IMR-90 (cell line): ENCODE measurements at regions not wholly inside any gene's neighbourhood (a gene's known extent, or its start where the extent isn't known, plus 50 kb on each side); places are given as distances from the start of the nearest gene placed in this dataset.

ENCODE experiments used
- ATAC-seq: fragments of 200-7000 bp; cut with Tn5 transposase; 2 replicates; pipeline ENCODE4 v1.9.1; 2020; ENCODE audit warnings: low read depth, mild to moderate bottlenecking, moderate library complexity
- BruUV-seq: library from RNA; stranded (reverse); fragments of 400-500 nt; replicated peaks from 2 replicates; lab custom pipeline; 2021; lab: Mats Ljungman, UMichigan
- CTCF ChIA-PET: fragments of 300-600 bp; formaldehyde crosslinking; extraction: SDS; loops from one replicate; lab custom pipeline; 2021; ENCODE audit warnings: antibody characterized with exemption; lab: Yijun Ruan, JAX
- POLR2A ChIA-PET: fragments of 300-600 bp; sonication (Branson Sonifier 250); formaldehyde crosslinking; loops from one replicate; lab custom pipeline; 2022; ENCODE audit warnings: antibody characterized with exemption; ENCODE audit not compliant: unreplicated experiment; lab: Charles Lee
- DNase-seq: peaks from one replicate; pipeline ENCODE4 v3.0.0; 2013
- H2AFZ ChIP-seq: replicated peaks from 2 replicates; pipeline ENCODE3; 2013; ENCODE audit warnings: low read length, mild to moderate bottlenecking; ENCODE audit not compliant: poor library complexity
- H2AK5ac ChIP-seq: 2 replicates; pipeline ENCODE4 v1.6.1; 2013; ENCODE audit warnings: low read depth, low read length, inconsistent platforms
- H2AK9ac ChIP-seq: replicated peaks from 2 replicates; pipeline ENCODE3; 2013; ENCODE audit warnings: mild to moderate bottlenecking, low read depth, low read length, moderate library complexity; ENCODE audit not compliant: poor library complexity
- H2BK120ac ChIP-seq: 2 replicates; pipeline ENCODE4 v1.6.1; 2013; ENCODE audit warnings: low read depth, low read length, inconsistent platforms
- H2BK15ac ChIP-seq: 3 replicates; pipeline ENCODE4 v1.6.1; 2013; ENCODE audit warnings: low read depth, low read length, inconsistent platforms
- H2BK20ac ChIP-seq: 2 replicates; pipeline ENCODE4 v1.6.1; 2013; ENCODE audit warnings: low read depth, mild to moderate bottlenecking, inconsistent platforms, low read length, moderate library complexity
- H2BK5ac ChIP-seq: 2 replicates; pipeline ENCODE4 v1.6.1; 2013; ENCODE audit warnings: mild to moderate bottlenecking, low read depth, low read length, inconsistent platforms; ENCODE audit not compliant: poor library complexity, severe bottlenecking
- H3K14ac ChIP-seq: replicated peaks from 2 replicates; pipeline ENCODE4 v1.6.1; 2013; ENCODE audit warnings: low read depth, low read length, inconsistent platforms
- H3K18ac ChIP-seq: 2 replicates; pipeline ENCODE4 v1.6.1; 2013; ENCODE audit warnings: low read depth, low read length, control low read depth
- H3K23ac ChIP-seq: 2 replicates; pipeline ENCODE4 v1.6.1; 2013; ENCODE audit warnings: low read depth, low read length, inconsistent platforms
- H3K27ac ChIP-seq: 2 replicates; pipeline ENCODE4 v1.5.1; 2013; ENCODE audit warnings: mild to moderate bottlenecking, control low read depth, low read length; ENCODE audit not compliant: insufficient read depth
- H3K27me3 ChIP-seq: 2 replicates; pipeline ENCODE4 v1.6.1; 2013; ENCODE audit warnings: low read length; ENCODE audit not compliant: control insufficient read depth, insufficient read depth
- H3K36me3 ChIP-seq: 2 replicates; pipeline ENCODE4 v1.6.1; 2013; ENCODE audit warnings: low read length, mixed read lengths; ENCODE audit not compliant: control insufficient read depth, insufficient read depth
- H3K4ac ChIP-seq: 2 replicates; pipeline ENCODE4 v1.6.1; 2013; ENCODE audit warnings: low read depth, low read length, inconsistent platforms
- H3K4me1 ChIP-seq: 2 replicates; pipeline ENCODE4 v1.6.1; 2013; ENCODE audit warnings: low read length, mixed read lengths; ENCODE audit not compliant: control insufficient read depth, insufficient read depth
- H3K4me2 ChIP-seq: 2 replicates; pipeline ENCODE4 v1.6.1; 2013; ENCODE audit warnings: low read depth, mild to moderate bottlenecking, control low read depth, low read length, moderate library complexity
- H3K4me3 ChIP-seq: 2 replicates; pipeline ENCODE4 v1.5.1; 2013; ENCODE audit warnings: low read depth, mild to moderate bottlenecking, control low read depth, low read length, moderate library complexity; ENCODE audit not compliant: insufficient read depth
- H3K56ac ChIP-seq: 2 replicates; pipeline ENCODE4 v1.6.1; 2013; ENCODE audit warnings: low read length, inconsistent platforms; ENCODE audit not compliant: insufficient read depth; ENCODE audit errors: extremely low read depth
- H3K79me1 ChIP-seq, 2 experiments: 2 replicates each; pipeline ENCODE4 v1.6.1; 2013; ENCODE audit warnings: low read length in 2 of 2, inconsistent platforms in 1 of 2, low read depth in 1 of 2
- H3K9ac ChIP-seq: 2 replicates; pipeline ENCODE4 v1.6.1; 2013; ENCODE audit warnings: low read depth, low read length, control low read depth
- H3K9me1 ChIP-seq: 2 replicates; pipeline ENCODE4 v1.6.1; 2013; ENCODE audit warnings: low read length, inconsistent platforms; ENCODE audit not compliant: insufficient read depth
- H3K9me3 ChIP-seq: 2 replicates; pipeline ENCODE4 v1.6.1; 2013; ENCODE audit warnings: low read length; ENCODE audit not compliant: control insufficient read depth, insufficient read depth
- H4K20me1 ChIP-seq: 2 replicates; pipeline ENCODE4 v1.6.1; 2013; ENCODE audit warnings: low read length, inconsistent platforms; ENCODE audit not compliant: insufficient read depth
- H4K5ac ChIP-seq: 2 replicates; pipeline ENCODE4 v1.6.1; 2013; ENCODE audit warnings: mild to moderate bottlenecking, low read depth, low read length, control low read depth
- H4K8ac ChIP-seq, 2 experiments: 2 replicates each; pipeline ENCODE4 v1.6.1; 2013; ENCODE audit warnings: low read depth in 2 of 2, low read length in 2 of 2, control low read depth in 1 of 2, inconsistent platforms in 1 of 2
- H4K91ac ChIP-seq: 2 replicates; pipeline ENCODE4 v1.6.1; 2013; ENCODE audit warnings: low read depth, low read length, inconsistent platforms; ENCODE audit not compliant: insufficient read depth
- RAD21 ChIP-seq: IDR thresholded peaks from 2 replicates; pipeline ENCODE4 v1.6.1; 2012; ENCODE audit warnings: low read length, improper control_type of control experiment
- WGBS, 2 experiments: methylation state at CpG; one replicate each; pipeline versions ENCODE4 v1.1.5 to v1.1.7; 2013; ENCODE audit warnings: missing lambda C conversion rate in 2 of 2; ENCODE audit not compliant: insufficient read length in 1 of 2; ENCODE audit errors: extremely low coverage in 2 of 2; 5-methylcytosine and 5-hydroxymethylcytosine counted together
- dilution Hi-C: fragments of 300-500 bp; cut with HindIII; formaldehyde crosslinking; loops from one replicate; pipeline ENCODE4 v1.14.3; 2018; ENCODE audit warnings: low sequenced_read_pairs; ENCODE audit not compliant: unreplicated experiment
- in situ Hi-C: fragments of 300-500 bp; cut with MboI; formaldehyde crosslinking; loops from 3 replicates; pipeline ENCODE4 v1.14.3; 2019; ENCODE audit warnings: low sequenced_read_pairs, inconsistent platforms, mixed read lengths
- intact Hi-C: fragments of 100-400 bp; cut with micrococcal nuclease; formaldehyde crosslinking; loops from 2 replicates; pipeline ENCODE4 v1.10.0; 2022

DNA sequence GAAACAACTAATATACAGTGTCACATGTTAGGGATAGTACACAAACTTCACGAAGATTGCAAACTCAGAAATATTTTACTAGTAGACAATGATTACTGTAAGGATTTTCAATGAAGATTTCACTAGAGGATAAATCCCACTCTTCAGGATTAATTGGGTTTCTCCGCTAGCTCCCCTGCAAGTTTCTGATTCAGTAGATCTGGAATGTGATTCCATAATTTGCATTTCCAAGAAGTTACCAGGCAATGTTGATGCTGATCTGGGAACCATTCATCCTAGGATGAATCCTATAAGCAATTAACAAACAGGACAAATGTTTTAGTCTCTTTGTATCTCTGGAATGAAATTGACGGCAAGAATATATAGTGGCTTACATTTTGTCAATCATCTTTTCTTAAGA, 272.4 kb downstream of the ALX1 start:
- Histone ChIP-seq H3K4me1 (no peaks in the 10 kb centered on the region), H4K5ac (no peak overlapping the region), H3K4ac (no peak overlapping the region), H3K56ac (no peak overlapping the region), H3K9me3 (no peaks in the 10 kb centered on the region), H3K4me2 (no peak overlapping the region), H3K79me1 (no peaks in the 10 kb centered on the region), H2BK5ac (no peak overlapping the region), H4K8ac (no peak overlapping the region), H2BK20ac (no peak overlapping the region), H3K18ac (no peak overlapping the region), H4K20me1 (no peaks in the 10 kb centered on the region), H3K9me1 (no peaks in the 10 kb centered on the region), H3K36me3 (no peaks in the 10 kb centered on the region), H2BK15ac (no peak overlapping the region), H2AK9ac (no peak overlapping the region), H2AK5ac (no peak overlapping the region), H4K91ac (no peak overlapping the region), H2BK120ac (no peak overlapping the region), H3K9ac (no peak overlapping the region), H3K27ac (no peak overlapping the region), H3K23ac (no peak overlapping the region), H3K14ac (no peak overlapping the region), H3K4me3 (no peak overlapping the region), H3K27me3 (no peaks in the 10 kb centered on the region), H2AFZ (no peak overlapping the region)
- ChIA-PET CTCF (interaction anchor here (0.8 kb wide), 1 partner anchor 32 kb away, joined by 3 read pairs; no protein-coding TSS in a partner anchor), POLR2A (no interaction called here)
- DNase-seq (no peak), ATAC-seq (no peak)
- no peak for TF ChIP-seq RAD21
- no CpG with 5 or more reads among the region's 3 CpGs for WGBS, 2 experiments
- BruUV-seq = no TSS peak
- dilution Hi-C loops = no loop called here
- in situ Hi-C loops = no loop called here
- intact Hi-C loops = no loop called here
